ENCODE measurements at regions not wholly inside any gene's neighbourhood (a gene's known extent, or its start where the extent isn't known, plus 50 kb on each side); places are given as distances from the start of the nearest gene placed in this dataset.
A peak's percentile ranks its signal among the peaks of the same experiment; 100 is the strongest.

- DNase-seq (no peak), ATAC-seq (no peak)
- Histone ChIP-seq H3K36me3 (no peaks in the 10 kb centered on the region), H3K4me1 (peaks cover 0 to 7% (median 0%) of the 10 kb centered on the region in 9 donors), H3K9me3 (peaks cover 0 to 6% (median 0%) of the 10 kb centered on the region in 11 donors), H3K27me3 (peaks cover 0 to 3% (median 0%) of the 10 kb centered on the region in 7 donors), H3K4me3 (no peak overlapping the region), H3K27ac (no peak overlapping the region)
- WGBS, 2 donors: 84 to 88% methylated on average over 7 of the region's 7 CpGs
- intact Hi-C loops (cut with DNase I): no loop called here
- no peak for TF ChIP-seq CTCF (IDR thresholded peaks at IDR 0.05)
Measured at GRCh38 chr20:40481743-40482458, 207.1 kb downstream of the MAFB start.

- H3K27me3 ChIP-seq: peaks cover 0 to 9% (median 0%) of the 10 kb centered on the region in 7 donors
Measured at GRCh38 chr20:40481337-40481736, 207.7 kb downstream of the MAFB start.

GRCh38 chr20:40477805-40478204 lies 211.2 kb downstream of the MAFB start:
- no peaks in the 10 kb centered on the region for H3K36me3 ChIP-seq
- no peak for DNase-seq
- H3K27me3 ChIP-seq: peaks cover 0 to 20% (median 0%) of the 10 kb centered on the region in 7 donors
- H3K9me3 ChIP-seq: no peaks in the 10 kb centered on the region
- H3K4me3 ChIP-seq: no peak overlapping the region
- TF ChIP-seq CTCF (IDR thresholded peaks at IDR 0.05): no peak
- peaks cover 0 to 7% (median 0%) of the 10 kb centered on the region in 9 donors for H3K4me1 ChIP-seq
- no peak overlapping the region for H3K27ac ChIP-seq
- peak in 2 of 8 donors; percentile 61 to 67 for ATAC-seq
- 64 to 82% methylated on average over 3 of the region's 3 CpGs for WGBS, 2 donors
- intact Hi-C loops (cut with DNase I): no loop called here

More at GRCh38 chr20:40481337-40481736, 207.7 kb downstream of the MAFB start:
- Histone ChIP-seq H3K9me3 (peaks cover 0 to 5% (median 0%) of the 10 kb centered on the region in 11 donors), H3K4me3 (no peak overlapping the region), H3K4me1 (peaks cover 0 to 7% (median 0%) of the 10 kb centered on the region in 9 donors), H3K27ac (no peak overlapping the region), H3K36me3 (no peaks in the 10 kb centered on the region)
- ATAC-seq (peak in 1 of 8 donors; percentile 58), DNase-seq (no peak)
- intact Hi-C loops (cut with DNase I): no loop called here
- TF ChIP-seq CTCF (IDR thresholded peaks at IDR 0.05): no peak

- no peak for ATAC-seq
- DNase-seq: no peak
- no peak overlapping the region for H3K4me3 ChIP-seq
- no peak overlapping the region for H3K27ac ChIP-seq
- no peaks in the 10 kb centered on the region for H3K9me3 ChIP-seq
- peaks cover 0 to 6% (median 4%) of the 10 kb centered on the region in 9 donors for H3K4me1 ChIP-seq
- no peak for TF ChIP-seq CTCF (IDR thresholded peaks at IDR 0.05)
- H3K27me3 ChIP-seq: peaks cover 0 to 20% (median 0%) of the 10 kb centered on the region in 7 donors
- intact Hi-C loops (cut with DNase I): no loop called here
- 91 to 95% methylated on average over 3 of the region's 3 CpGs for WGBS, 2 donors
- H3K36me3 ChIP-seq: no peaks in the 10 kb centered on the region
Measured at GRCh38 chr20:40476461-40476860, 212.6 kb downstream of the MAFB start.
